ENCODE measurements at regions not wholly inside any gene's neighbourhood (a gene's known extent, or its start where the extent isn't known, plus 50 kb on each side); places are given as distances from the start of the nearest gene placed in this dataset.

DNA sequence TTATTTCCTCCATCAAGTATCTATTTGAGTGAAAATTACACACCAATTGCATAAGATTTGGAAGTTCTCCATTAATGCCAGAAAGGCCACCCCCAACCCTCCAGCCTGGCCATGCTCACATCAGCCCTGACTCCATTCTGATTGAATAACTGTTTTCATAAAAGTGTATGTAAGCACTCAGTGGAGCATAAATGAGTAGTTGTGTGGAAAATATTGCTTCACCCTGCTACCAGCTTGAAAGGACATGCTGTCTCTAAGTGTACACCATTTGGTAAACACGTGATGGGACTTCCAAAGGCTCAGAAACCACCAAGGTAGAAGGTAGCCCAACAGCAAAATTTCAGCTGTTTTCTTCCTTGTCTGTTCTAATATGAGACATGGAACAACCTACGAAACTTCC is 393.8 kb downstream of the ZNF385D start:
- DNase-seq, result no peak
- peaks cover 7% of the 10 kb centered on the region for H3K9me3 Mint-ChIP-seq
- H3K27me3 Mint-ChIP-seq, result no peaks in the 10 kb centered on the region
- H3K4me3 Mint-ChIP-seq, result no peak overlapping the region
- no peak overlapping the region for H3K27ac Mint-ChIP-seq
- H3K36me3 Mint-ChIP-seq, result no peaks in the 10 kb centered on the region
- H3K4me1 Mint-ChIP-seq, result no peaks in the 10 kb centered on the region

DNA sequence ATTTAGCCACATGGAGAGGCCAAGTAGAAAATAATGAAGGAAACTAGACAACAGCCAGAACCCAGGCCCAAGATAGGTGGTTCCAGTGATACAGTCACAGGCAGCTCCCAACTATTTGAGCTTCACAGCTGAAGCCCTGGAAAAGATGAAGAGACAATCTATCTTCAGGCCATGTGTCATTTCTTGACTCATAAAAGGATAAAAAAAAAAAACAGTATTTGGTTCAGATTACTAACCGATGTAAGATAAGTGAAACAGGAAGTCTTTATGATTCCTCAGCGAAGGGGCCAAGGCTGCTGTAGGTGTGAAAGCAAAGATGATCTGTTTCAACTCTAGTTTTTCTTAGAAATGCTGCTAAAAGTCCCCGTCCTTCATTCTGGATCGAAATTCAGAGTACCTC is 394.6 kb downstream of the ZNF385D start:
- no peak overlapping the region for H3K27ac Mint-ChIP-seq
- no peaks in the 10 kb centered on the region for H3K4me1 Mint-ChIP-seq
- no peak overlapping the region for H3K4me3 Mint-ChIP-seq
- DNase-seq, result no peak
- H3K9me3 Mint-ChIP-seq, result peaks cover 11% of the 10 kb centered on the region
- H3K27me3 Mint-ChIP-seq, result no peaks in the 10 kb centered on the region
- H3K36me3 Mint-ChIP-seq, result no peaks in the 10 kb centered on the region

DNA sequence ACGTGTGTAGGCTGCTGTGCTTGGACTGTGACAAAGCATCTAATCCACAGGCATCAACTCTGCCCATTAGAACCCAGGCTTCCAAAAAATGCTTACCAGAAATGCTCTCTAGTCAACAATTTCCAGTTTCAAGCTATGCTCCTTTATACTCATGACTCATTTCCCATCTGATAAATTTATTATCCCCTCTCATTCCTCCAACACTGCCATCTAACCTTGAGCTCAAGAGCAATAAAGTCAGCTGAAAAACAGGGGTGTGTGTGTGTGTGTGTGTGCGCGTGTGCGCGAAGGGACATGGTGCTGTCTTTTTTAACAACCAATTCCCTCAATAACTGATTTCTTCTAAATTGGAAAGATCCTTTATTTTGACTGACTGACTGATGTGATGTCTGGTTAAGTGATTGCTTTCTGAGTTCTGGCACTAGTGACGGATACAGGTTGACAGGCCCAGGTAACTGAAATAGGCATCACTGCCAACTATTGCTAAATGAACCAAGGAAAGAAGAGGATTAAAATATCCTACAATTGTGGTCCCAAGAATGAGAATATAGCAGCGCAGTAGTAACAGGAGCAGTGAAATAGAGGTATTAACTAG is 405.5 kb downstream of the ZNF385D start:
- no peak overlapping the region for H3K4me3 Mint-ChIP-seq
- DNase-seq, result no peak
- H3K27me3 Mint-ChIP-seq, result no peaks in the 10 kb centered on the region
- peaks cover 1% of the 10 kb centered on the region for H3K4me1 Mint-ChIP-seq
- H3K27ac Mint-ChIP-seq, result no peak overlapping the region
- no peaks in the 10 kb centered on the region for H3K36me3 Mint-ChIP-seq
- peaks cover 8% of the 10 kb centered on the region for H3K9me3 Mint-ChIP-seq

DNA sequence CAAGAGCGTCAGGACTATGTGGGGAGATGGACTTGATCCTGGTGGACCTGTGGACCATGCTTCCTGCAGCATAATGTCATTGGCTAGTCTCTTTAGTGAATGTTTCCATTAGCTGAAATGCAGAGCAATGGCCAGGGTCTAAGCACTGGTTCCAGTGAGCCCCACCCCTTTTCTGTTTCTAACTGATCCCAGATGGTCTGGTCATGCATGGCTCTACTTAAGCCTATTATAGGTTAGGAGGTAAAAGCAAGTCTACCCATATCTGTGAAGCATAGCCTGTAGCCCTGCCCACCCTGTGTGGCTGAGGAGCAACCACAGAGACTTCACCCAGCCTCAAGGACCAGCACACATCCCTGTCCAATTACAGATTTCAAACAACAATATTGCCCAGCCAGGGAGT is 419.2 kb downstream of the ZNF385D start:
- H3K9me3 Mint-ChIP-seq, result peaks cover 5% of the 10 kb centered on the region
- H3K27me3 Mint-ChIP-seq, result no peaks in the 10 kb centered on the region
- no peaks in the 10 kb centered on the region for H3K36me3 Mint-ChIP-seq
- peaks cover 2% of the 10 kb centered on the region for H3K4me1 Mint-ChIP-seq
- H3K27ac Mint-ChIP-seq, result no peak overlapping the region
- H3K4me3 Mint-ChIP-seq, result no peak overlapping the region
- DNase-seq, result no peak

DNA sequence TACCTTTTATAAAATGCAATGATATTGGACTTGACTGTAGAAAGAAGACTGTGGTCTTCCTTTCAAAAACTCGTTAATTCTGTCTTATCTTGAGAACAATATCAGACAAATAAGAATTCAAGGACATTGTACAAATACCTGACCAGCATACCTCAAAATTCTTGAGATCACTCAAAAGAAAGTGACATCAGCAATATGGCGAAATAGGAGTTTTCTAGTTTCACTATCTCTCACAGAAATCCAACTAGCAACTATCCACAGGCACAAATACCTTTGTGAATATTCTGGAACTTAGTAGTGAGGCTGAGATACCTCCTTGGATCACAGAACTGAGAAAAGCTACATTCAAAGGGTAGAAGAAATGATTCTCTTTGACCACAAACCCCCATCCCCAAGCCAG is 419.7 kb downstream of the ZNF385D start:
- H3K4me1 Mint-ChIP-seq, result peaks cover 2% of the 10 kb centered on the region
- no peak overlapping the region for H3K4me3 Mint-ChIP-seq
- peaks cover 5% of the 10 kb centered on the region for H3K9me3 Mint-ChIP-seq
- no peaks in the 10 kb centered on the region for H3K27me3 Mint-ChIP-seq
- no peak for DNase-seq
- no peak overlapping the region for H3K27ac Mint-ChIP-seq
- no peaks in the 10 kb centered on the region for H3K36me3 Mint-ChIP-seq

DNA sequence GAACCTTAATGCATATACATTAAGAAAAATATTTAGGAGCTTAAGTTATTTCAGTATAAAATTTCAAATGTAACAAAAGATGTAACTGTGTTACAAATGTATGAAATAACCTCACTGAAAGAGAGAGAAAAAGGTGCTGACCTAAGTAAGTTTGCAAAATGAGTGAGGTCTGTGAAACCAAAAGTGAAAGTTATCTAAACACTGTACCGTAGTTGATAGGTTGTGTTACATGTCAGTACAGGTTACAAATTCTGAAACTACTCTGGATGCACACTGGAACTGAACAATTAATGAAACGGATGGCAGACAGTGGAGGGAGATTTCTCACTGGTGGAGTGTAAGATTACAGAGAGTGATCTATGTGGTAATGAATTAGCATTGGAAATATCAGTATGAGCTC is 420.7 kb downstream of the ZNF385D start:
- no peak for DNase-seq
- Mint-ChIP-seq H3K27me3 (no peaks in the 10 kb centered on the region), H3K4me1 (peaks cover 2% of the 10 kb centered on the region), H3K4me3 (no peak overlapping the region), H3K9me3 (peaks cover 1% of the 10 kb centered on the region), H3K36me3 (no peaks in the 10 kb centered on the region), H3K27ac (no peak overlapping the region)

DNA sequence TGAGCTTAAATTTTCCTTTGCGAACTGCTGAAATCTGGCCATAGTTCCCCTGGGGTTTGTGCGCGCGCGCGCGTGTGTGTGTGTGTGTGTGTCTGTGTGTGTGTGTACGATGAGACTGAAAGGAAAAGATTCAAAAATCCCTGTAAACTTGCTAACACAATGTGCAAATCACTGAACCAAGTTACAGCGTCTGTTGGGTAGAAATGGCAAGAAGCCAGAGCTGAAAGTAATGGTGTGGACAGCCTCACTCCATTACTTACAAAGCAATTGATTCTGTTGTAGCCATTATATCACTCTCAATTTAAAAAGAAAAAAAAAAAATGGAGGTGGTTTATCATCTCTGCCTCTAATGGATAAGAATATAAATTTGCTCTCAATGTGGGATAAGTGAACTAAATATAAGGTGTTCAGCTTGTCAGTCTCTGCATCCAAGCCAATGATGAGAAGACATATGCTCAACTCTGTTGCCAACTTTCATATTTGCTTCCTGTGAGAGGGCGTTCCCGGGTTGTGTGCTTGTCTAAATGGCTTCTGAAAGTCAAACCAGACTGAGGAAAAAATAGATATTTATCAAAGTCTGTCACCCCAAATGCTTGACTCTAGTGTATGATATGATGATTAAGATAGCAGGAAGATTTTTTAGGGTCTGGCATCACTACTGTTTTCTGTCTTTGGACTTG is 422.2 kb downstream of the ZNF385D start:
- DNase-seq, result no peak
- H3K27me3 Mint-ChIP-seq, result no peaks in the 10 kb centered on the region
- H3K4me3 Mint-ChIP-seq, result no peak overlapping the region
- no peak overlapping the region for H3K27ac Mint-ChIP-seq
- peaks cover 1% of the 10 kb centered on the region for H3K9me3 Mint-ChIP-seq
- H3K4me1 Mint-ChIP-seq, result peaks cover 2% of the 10 kb centered on the region
- H3K36me3 Mint-ChIP-seq, result no peaks in the 10 kb centered on the region

DNA sequence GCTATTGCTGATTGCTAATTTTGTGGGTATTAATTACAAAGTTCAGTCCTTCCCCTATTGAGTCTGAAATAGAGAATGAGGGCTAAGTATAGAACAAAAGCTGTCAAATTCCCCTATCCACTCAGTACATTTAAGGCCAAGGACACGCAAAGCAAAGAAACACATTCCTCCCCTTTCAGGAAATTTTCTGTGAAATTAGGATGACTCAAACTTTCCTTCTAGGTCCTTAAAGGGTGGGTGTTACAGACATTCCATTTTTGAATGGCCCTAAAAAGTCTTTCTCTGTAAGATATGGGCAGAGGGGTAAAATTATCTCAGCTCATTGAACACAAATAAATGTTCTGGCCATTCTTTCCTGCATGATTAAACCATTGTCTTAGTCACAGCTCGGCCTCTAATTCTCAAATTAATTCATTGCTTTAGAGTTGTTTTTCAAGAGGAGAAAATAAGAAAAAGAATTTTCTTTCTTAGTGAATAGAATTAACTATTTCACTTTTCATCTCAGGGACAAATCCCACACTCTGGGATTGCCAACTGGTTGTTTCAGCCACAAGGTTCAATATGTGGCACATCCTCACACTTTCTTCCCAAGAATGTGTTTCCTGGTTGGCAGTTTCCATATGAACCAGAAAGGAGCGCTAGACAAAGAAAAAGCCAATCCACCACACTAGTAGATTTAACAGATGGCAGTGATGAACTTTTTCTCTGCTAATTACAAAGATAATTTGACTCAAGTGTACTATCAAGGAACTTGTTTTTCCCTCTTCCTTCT is 424.1 kb downstream of the ZNF385D start:
- Mint-ChIP-seq H3K36me3 (no peaks in the 10 kb centered on the region), H3K4me1 (peaks cover 2% of the 10 kb centered on the region), H3K9me3 (peaks cover 1% of the 10 kb centered on the region), H3K27ac (no peak overlapping the region), H3K4me3 (no peak overlapping the region), H3K27me3 (no peaks in the 10 kb centered on the region)
- no peak for DNase-seq

DNA sequence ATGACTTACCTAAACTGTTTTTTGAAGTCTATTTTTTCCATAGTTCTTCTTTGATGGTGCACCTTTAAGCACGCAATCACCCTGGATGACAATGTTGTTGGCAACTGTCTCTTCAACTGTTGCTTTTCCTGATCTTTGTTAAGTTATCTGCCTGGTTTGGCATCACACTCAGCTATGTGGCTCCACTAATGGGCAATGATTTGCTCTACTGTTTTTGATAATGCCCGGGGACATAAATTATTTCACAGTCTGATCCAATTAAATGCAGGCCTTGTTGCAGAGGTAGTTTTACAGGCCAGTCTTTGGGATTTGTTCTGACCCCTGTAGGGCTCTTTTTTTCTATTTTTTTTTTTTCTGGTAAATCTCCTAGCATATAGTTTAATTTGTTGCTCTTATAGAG is 436.3 kb downstream of the ZNF385D start:
- no peak for DNase-seq
- H3K9me3 Mint-ChIP-seq, result peaks cover 4% of the 10 kb centered on the region
- no peak overlapping the region for H3K27ac Mint-ChIP-seq
- no peaks in the 10 kb centered on the region for H3K27me3 Mint-ChIP-seq
- H3K4me1 Mint-ChIP-seq, result no peaks in the 10 kb centered on the region
- no peaks in the 10 kb centered on the region for H3K36me3 Mint-ChIP-seq
- H3K4me3 Mint-ChIP-seq, result no peak overlapping the region

DNA sequence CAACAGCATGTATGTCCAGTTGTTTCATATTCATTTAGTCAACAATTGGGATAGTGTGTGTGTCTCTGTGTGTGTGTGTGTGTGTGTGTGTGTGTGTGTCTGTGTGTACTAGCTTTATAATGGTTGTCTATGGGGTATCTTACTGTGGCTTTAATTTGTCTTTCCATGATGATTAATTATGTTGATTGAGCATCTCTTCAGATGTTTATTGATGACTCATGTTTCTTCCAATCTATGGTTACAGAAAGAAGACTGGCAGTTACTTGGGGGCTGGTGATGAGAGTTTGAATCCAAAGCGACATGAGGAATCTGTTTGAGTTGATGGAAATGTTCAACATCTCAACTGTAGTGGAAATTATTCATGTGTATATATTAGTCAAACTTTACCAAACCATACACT is 440.1 kb downstream of the ZNF385D start:
- H3K4me3 Mint-ChIP-seq, result no peak overlapping the region
- H3K4me1 Mint-ChIP-seq, result no peaks in the 10 kb centered on the region
- DNase-seq, result no peak
- no peak overlapping the region for H3K27ac Mint-ChIP-seq
- H3K36me3 Mint-ChIP-seq, result no peaks in the 10 kb centered on the region
- H3K27me3 Mint-ChIP-seq, result no peaks in the 10 kb centered on the region
- peaks cover 4% of the 10 kb centered on the region for H3K9me3 Mint-ChIP-seq

DNA sequence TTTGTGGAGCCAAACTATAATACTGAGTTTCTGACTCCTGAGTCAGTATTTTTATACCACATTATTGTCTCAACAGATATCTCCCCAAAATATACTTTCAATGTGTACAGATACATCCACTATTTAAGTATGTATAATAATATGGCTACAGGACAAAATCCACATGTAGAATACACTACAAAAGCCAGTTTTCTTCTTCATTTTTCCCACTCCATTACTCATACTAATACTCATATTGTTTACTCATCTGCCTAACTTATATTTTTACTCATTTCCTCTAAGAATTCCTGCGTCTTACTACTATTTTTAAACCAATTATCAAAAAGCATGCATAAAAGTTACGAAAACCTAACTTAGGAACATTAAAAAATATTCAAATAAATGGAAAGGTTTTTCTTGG is 440.8 kb downstream of the ZNF385D start:
- H3K4me1 Mint-ChIP-seq, result no peaks in the 10 kb centered on the region
- H3K27me3 Mint-ChIP-seq, result no peaks in the 10 kb centered on the region
- peaks cover 7% of the 10 kb centered on the region for H3K9me3 Mint-ChIP-seq
- no peaks in the 10 kb centered on the region for H3K36me3 Mint-ChIP-seq
- no peak overlapping the region for H3K4me3 Mint-ChIP-seq
- no peak overlapping the region for H3K27ac Mint-ChIP-seq
- no peak for DNase-seq

DNA sequence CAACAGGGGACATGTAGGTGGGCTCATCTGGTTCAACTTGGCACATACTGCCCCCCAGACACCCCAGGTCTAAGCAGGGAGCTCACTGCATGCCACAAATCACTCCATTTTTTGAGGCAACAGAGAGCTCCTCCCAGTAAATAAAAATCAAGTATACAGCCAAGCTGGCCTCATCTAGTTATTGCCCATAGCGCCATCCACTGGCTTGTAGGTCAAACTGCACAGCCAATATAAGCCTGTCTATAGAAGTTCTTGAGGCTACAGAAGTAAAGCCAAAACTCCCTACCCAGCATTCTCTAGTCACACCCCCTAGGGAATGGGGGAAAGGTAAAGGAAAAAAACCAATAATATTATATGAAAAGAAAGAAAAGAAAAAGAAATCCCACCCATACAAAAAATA is 453.7 kb downstream of the ZNF385D start:
- Mint-ChIP-seq H3K4me1 (no peaks in the 10 kb centered on the region), H3K9me3 (peaks cover 15% of the 10 kb centered on the region), H3K27ac (no peak overlapping the region), H3K36me3 (no peaks in the 10 kb centered on the region), H3K27me3 (peaks cover 2% of the 10 kb centered on the region), H3K4me3 (no peak overlapping the region)
- no peak for DNase-seq

DNA sequence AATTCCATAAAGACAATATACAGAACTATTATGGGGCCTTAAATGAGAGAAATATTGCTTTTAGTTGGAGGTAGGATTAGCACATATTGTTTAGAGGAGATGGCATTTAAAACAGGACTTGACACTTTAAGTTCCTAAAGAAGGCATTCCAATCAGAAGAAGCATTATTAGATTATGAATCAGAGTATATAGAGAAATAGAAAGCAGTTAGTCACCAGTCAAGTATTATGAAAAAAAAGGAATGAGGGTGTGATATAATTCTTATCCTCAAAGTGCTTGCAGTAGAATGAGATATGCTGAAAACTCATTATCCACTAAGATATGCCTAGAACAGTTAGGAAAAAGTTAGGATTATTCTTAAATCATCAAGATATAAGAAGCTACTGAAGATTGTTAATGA is 456.2 kb downstream of the ZNF385D start:
- no peaks in the 10 kb centered on the region for H3K4me1 Mint-ChIP-seq
- H3K9me3 Mint-ChIP-seq, result peaks cover 12% of the 10 kb centered on the region
- no peak overlapping the region for H3K4me3 Mint-ChIP-seq
- H3K27me3 Mint-ChIP-seq, result peaks cover 2% of the 10 kb centered on the region
- H3K27ac Mint-ChIP-seq, result no peak overlapping the region
- no peaks in the 10 kb centered on the region for H3K36me3 Mint-ChIP-seq
- DNase-seq, result no peak

DNA sequence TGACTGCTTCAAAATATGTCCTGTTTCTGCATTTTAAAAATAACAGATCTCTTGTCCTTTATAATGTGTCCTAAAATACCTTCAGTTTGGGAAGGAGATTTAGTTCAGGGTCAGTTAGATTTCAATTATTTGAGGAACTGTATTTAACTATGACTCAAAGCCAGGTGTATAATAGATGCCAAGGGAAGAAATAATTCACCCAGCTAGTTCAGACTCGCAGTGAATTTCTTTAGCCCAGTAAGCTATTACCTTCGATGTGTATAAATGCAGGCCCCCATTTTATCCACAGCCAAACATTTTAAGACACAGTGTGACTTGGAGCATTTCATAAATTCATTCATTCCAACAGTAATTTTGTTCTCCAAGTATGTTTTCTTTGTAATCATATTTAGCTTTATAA is 458.0 kb downstream of the ZNF385D start:
- Mint-ChIP-seq H3K27me3 (no peaks in the 10 kb centered on the region), H3K27ac (no peak overlapping the region), H3K4me3 (no peak overlapping the region), H3K9me3 (peaks cover 1% of the 10 kb centered on the region), H3K4me1 (no peaks in the 10 kb centered on the region), H3K36me3 (no peaks in the 10 kb centered on the region)
- no peak for DNase-seq

DNA sequence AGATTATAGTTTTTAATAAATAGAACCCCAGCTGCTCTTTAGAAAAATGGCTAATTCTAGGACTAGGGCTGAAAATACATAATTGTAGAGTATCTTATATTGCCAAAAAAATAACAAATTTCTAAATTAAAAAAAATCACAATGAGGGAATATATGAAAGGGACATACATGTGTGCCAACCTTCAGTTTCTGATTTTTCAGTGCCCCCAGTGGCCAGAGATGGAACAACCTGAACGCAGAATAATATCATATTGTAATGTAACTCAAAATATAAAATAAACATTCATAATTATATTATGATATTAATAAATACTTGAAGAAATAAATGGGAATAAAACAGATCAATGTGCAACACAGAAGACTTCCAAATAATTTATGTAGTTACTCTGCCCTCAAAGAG is 460.5 kb downstream of the ZNF385D start:
- H3K4me1 Mint-ChIP-seq, result no peaks in the 10 kb centered on the region
- no peak for DNase-seq
- H3K4me3 Mint-ChIP-seq, result no peak overlapping the region
- no peak overlapping the region for H3K27ac Mint-ChIP-seq
- H3K36me3 Mint-ChIP-seq, result no peaks in the 10 kb centered on the region
- no peaks in the 10 kb centered on the region for H3K27me3 Mint-ChIP-seq
- peaks cover 2% of the 10 kb centered on the region for H3K9me3 Mint-ChIP-seq

DNA sequence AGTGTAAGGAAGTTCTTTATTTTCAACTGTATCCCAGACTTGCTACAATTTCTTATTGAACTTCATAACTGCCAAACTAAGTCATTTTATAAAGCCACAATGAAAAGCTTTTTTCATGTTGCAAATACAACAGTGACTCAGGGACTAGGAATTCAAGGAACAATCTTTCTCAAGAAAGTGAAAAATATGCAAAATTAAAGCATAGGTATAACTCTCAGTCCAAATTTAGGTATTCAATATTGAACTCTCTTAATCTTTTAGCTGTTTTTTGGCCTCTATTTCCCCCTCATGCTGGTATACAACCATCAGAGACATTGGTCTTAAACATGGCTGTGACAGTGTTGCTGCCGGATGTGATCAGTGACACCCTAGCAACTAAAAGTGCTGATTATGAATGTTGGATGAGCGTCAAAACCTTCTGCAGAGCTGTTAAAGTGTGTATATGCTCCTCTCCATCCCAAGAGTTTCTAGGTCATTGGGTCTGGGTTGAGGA is 476.9 kb downstream of the ZNF385D start:
- H3K27me3 Mint-ChIP-seq, result no peaks in the 10 kb centered on the region
- no peaks in the 10 kb centered on the region for H3K4me1 Mint-ChIP-seq
- H3K36me3 Mint-ChIP-seq, result no peaks in the 10 kb centered on the region
- peaks cover 7% of the 10 kb centered on the region for H3K9me3 Mint-ChIP-seq
- no peak overlapping the region for H3K4me3 Mint-ChIP-seq
- H3K27ac Mint-ChIP-seq, result no peak overlapping the region
- DNase-seq, result no peak
